B cell (primary cell): ENCODE measurements at regions not wholly inside any gene's neighbourhood (a gene's known extent, or its start where the extent isn't known, plus 50 kb on each side); places are given as distances from the start of the nearest gene placed in this dataset.

Experiments
- CTCF ChIP-seq: fragments of 200-600 bp; IDR thresholded peaks from one replicate; pipeline ENCODE4 v1.8.0; 2022; ENCODE audit warnings: antibody characterized with exemption, mild to moderate bottlenecking
- EZH2 ChIP-seq: IDR thresholded peaks from 2 replicates; pipeline ENCODE4 v1.6.1; 2012; ENCODE audit warnings: borderline replicate concordance, low read depth, mild to moderate bottlenecking, moderate library complexity, low read length; ENCODE audit not compliant: insufficient read depth, poor library complexity, severe bottlenecking

GRCh38 chr6:112986321-112986720 is 639.2 kb downstream of the RFPL4B start:
- TF ChIP-seq EZH2 (no peak), CTCF (no peak)
